NCI-H446 treated with DMSO at 0.1 percent for 48 hours (cell line): ENCODE measurements at regions not wholly inside any gene's neighbourhood (a gene's known extent, or its start where the extent isn't known, plus 50 kb on each side); places are given as distances from the start of the nearest gene placed in this dataset.

ENCODE experiments used
- DNase-seq: peaks from one replicate; lab custom pipeline; 2025; lab: John Stamatoyannopoulos, UW

GRCh38 chr6:40268166-40268565, 319.0 kb downstream of the LRFN2 start:
- no peak for DNase-seq

GRCh38 chr6:40265615-40266014, 321.5 kb downstream of the LRFN2 start:
- no peak for DNase-seq

GRCh38 chr6:40263970-40264369, 323.2 kb downstream of the LRFN2 start:
- no peak for DNase-seq

GRCh38 chr6:40262363-40262762, 324.8 kb downstream of the LRFN2 start:
- no peak for DNase-seq

GRCh38 chr6:40258531-40258930, 324.3 kb upstream of the MOCS1 start:
- DNase-seq = no peak

GRCh38 chr6:40256831-40257230, 322.6 kb upstream of the MOCS1 start:
- DNase-seq = no peak

- DNase-seq = no peak
Measured at GRCh38 chr6:40256224-40256623, 322.0 kb upstream of the MOCS1 start.

GRCh38 chr6:40253420-40253819, 319.2 kb upstream of the MOCS1 start:
- DNase-seq = peak; percentile 94

- no peak for DNase-seq
Measured at GRCh38 chr6:40252531-40253258, 318.4 kb upstream of the MOCS1 start.

GRCh38 chr6:40251637-40252300, 317.5 kb upstream of the MOCS1 start:
- DNase-seq = peak; percentile 95

- no peak for DNase-seq
Measured at GRCh38 chr6:40249935-40250334, 315.7 kb upstream of the MOCS1 start.

GRCh38 chr6:40247516-40248115, 313.4 kb upstream of the MOCS1 start:
- DNase-seq = no peak

- DNase-seq = no peak
Measured at GRCh38 chr6:40244699-40245098, 310.4 kb upstream of the MOCS1 start.

GRCh38 chr6:40232698-40233097, 298.4 kb upstream of the MOCS1 start:
- no peak for DNase-seq

GRCh38 chr6:40227735-40228134, 293.5 kb upstream of the MOCS1 start:
- DNase-seq = no peak

- DNase-seq = no peak
Measured at GRCh38 chr6:40222354-40222753, 288.1 kb upstream of the MOCS1 start.

- no peak for DNase-seq
Measured at GRCh38 chr6:40219799-40220198, 285.5 kb upstream of the MOCS1 start.

- DNase-seq = no peak
Measured at GRCh38 chr6:40210628-40211056, 276.4 kb upstream of the MOCS1 start.

- DNase-seq = no peak
Measured at GRCh38 chr6:40205801-40206200, 271.5 kb upstream of the MOCS1 start.

- DNase-seq = no peak
Measured at GRCh38 chr6:40205004-40205403, 270.7 kb upstream of the MOCS1 start.

- DNase-seq = no peak
Measured at GRCh38 chr6:40197371-40197770, 263.1 kb upstream of the MOCS1 start.

GRCh38 chr6:40196135-40196518, 261.9 kb upstream of the MOCS1 start:
- no peak for DNase-seq

GRCh38 chr6:40195428-40196134, 261.3 kb upstream of the MOCS1 start:
- DNase-seq = no peak
